RWPE1 (cell line): ENCODE measurements at regions not wholly inside any gene's neighbourhood (a gene's known extent, or its start where the extent isn't known, plus 50 kb on each side); places are given as distances from the start of the nearest gene placed in this dataset.

ENCODE experiments used
- CTCF ChIA-PET: fragments of 350-600 bp; sonication (Branson Sonifier 250); formaldehyde crosslinking; extraction: SDS; loops from one replicate; lab custom pipeline; 2021; lab: Yijun Ruan, JAX
- POLR2A ChIA-PET: fragments of 400-600 bp; formaldehyde crosslinking; extraction: SDS; loops from one replicate; lab custom pipeline; 2020; ENCODE audit warnings: antibody characterized with exemption; ENCODE audit not compliant: low non-redundant PET; lab: Yijun Ruan, JAX
- DNase-seq: peaks from one replicate; pipeline ENCODE4 v3.0.0; 2012; ENCODE audit warnings: low spot score
- H3K27ac ChIP-seq: fragments of 450-650 bp; 2 replicates; pipeline ENCODE4 v1.5.1; 2017
- TF ChIP-seq, protein P1 (sequence below): fragments of 450-650 bp; conservative IDR thresholded peaks from 2 replicates; pipeline ENCODE4 v1.5.1; 2017; ENCODE audit warnings: low read depth, mild to moderate bottlenecking

GRCh38 chr11:27263046-27263445 is 100.0 kb downstream of the CCDC34 start:
- H3K27ac ChIP-seq, result no peak overlapping the region
- CTCF ChIA-PET, result no interaction called here
- POLR2A ChIA-PET, result no interaction called here
- DNase-seq, result no peak
- TF ChIP-seq, protein P1, sequence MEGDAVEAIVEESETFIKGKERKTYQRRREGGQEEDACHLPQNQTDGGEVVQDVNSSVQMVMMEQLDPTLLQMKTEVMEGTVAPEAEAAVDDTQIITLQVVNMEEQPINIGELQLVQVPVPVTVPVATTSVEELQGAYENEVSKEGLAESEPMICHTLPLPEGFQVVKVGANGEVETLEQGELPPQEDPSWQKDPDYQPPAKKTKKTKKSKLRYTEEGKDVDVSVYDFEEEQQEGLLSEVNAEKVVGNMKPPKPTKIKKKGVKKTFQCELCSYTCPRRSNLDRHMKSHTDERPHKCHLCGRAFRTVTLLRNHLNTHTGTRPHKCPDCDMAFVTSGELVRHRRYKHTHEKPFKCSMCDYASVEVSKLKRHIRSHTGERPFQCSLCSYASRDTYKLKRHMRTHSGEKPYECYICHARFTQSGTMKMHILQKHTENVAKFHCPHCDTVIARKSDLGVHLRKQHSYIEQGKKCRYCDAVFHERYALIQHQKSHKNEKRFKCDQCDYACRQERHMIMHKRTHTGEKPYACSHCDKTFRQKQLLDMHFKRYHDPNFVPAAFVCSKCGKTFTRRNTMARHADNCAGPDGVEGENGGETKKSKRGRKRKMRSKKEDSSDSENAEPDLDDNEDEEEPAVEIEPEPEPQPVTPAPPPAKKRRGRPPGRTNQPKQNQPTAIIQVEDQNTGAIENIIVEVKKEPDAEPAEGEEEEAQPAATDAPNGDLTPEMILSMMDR, result no peak

DNA sequence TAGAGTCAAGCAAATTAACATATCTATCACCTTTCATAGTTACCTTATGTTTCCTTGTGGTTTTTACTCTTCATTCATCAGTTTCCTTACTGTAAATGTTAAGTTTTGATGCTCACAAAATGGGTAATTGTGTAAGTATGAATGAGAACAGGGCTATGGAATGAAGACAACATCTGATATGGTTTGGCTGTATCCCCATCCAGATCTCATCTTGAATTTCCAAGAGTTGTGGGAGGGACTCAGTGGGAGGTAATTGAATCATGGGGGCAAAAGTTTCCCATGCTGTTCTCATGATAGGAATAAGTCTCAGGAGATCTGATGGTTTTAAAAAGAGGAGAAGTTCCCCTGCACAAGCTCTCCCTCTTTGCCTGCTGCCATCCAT is 107.6 kb downstream of the CCDC34 start:
- no peak overlapping the region for H3K27ac ChIP-seq
- POLR2A ChIA-PET, result no interaction called here
- TF ChIP-seq, protein P1, result no peak
- CTCF ChIA-PET, result interaction anchor here (0.6 kb wide), 1 partner anchor 135 kb away, joined by 7 read pairs; no protein-coding TSS in a partner anchor
- DNase-seq, result no peak

- DNase-seq, result no peak
Measured at GRCh38 chr11:27254744-27255446, 108.1 kb downstream of the CCDC34 start.

GRCh38 chr11:27253224-27253623 is 109.8 kb downstream of the CCDC34 start:
- TF ChIP-seq, protein P1, result no peak
- ChIA-PET CTCF (no interaction called here), POLR2A (no interaction called here)
- no peak for DNase-seq
- no peak overlapping the region for H3K27ac ChIP-seq

More at GRCh38 chr11:27254744-27255446, 108.1 kb downstream of the CCDC34 start:
- ChIA-PET POLR2A (no interaction called here), CTCF (interaction anchor here (0.6 kb wide), 1 partner anchor 136 kb away, joined by 7 read pairs; no protein-coding TSS in a partner anchor)
- TF ChIP-seq, protein P1, result no peak
- no peak overlapping the region for H3K27ac ChIP-seq

DNA sequence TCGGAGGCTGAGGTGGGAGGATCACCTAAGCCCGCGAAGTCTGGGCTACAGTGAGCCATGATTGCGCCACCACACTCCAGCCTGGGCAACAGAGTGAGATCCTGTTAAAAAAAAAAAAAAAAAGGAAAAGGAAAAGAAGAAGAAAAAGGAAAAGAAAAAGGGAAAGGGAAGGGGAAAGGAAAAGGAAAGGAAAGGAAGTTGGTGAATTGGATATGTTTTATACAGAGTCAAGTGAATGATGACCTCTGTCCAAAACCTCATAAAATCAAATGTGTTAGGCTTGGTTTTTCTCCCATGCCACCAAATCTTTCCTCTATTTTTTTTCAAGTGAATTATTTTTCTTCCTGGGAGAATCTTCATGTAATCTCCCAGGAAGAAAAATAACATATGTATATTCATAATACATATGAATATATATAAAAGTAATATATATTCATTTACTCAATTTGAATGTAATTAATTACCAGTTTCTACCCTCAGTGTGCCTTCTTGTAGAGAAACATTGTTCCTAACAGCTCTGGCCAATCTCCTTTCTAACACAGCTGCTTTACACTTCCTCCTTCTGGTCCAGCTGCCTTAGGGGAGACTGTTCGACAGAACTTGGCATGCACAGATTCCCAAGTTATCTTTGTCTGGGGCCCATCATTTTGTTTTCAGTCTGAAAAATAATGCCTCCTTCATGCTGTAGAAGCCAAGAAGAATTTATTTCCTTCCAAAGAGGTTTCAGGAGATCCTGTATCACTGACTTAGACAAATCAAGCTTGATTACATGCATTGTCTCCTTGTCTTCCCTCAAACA is 111.9 kb downstream of the CCDC34 start:
- POLR2A ChIA-PET, result no interaction called here
- CTCF ChIA-PET, result no interaction called here
- H3K27ac ChIP-seq, result no peak overlapping the region
- TF ChIP-seq, protein P1, result no peak
- no peak for DNase-seq
